IPS-20b (cell line): ENCODE measurements at regions not wholly inside any gene's neighbourhood (a gene's known extent, or its start where the extent isn't known, plus 50 kb on each side); places are given as distances from the start of the nearest gene placed in this dataset.

Experiments used
- H3K27ac ChIP-seq: one replicate; pipeline ENCODE4 v1.5.1; 2013; ENCODE audit warnings: low read length
- H3K27me3 ChIP-seq: 2 replicates; pipeline ENCODE4 v1.6.1; 2013; ENCODE audit warnings: mild to moderate bottlenecking, low read length, inconsistent platforms; ENCODE audit not compliant: insufficient read depth
- H3K36me3 ChIP-seq: 2 replicates; pipeline ENCODE4 v1.6.1; 2013; ENCODE audit warnings: low read depth, mild to moderate bottlenecking, inconsistent platforms, low read length, moderate library complexity; ENCODE audit not compliant: insufficient read depth
- H3K4me1 ChIP-seq: 2 replicates; pipeline ENCODE4 v1.6.1; 2013; ENCODE audit warnings: mild to moderate bottlenecking, control low read depth, inconsistent platforms, low read length, moderate library complexity; ENCODE audit not compliant: insufficient read depth
- H3K4me3 ChIP-seq: 2 replicates; pipeline ENCODE4 v1.5.1; 2013; ENCODE audit warnings: mild to moderate bottlenecking, low read length, inconsistent platforms
- H3K9ac ChIP-seq: 2 replicates; pipeline ENCODE4 v1.6.1; 2013; ENCODE audit warnings: low read depth, mild to moderate bottlenecking, inconsistent platforms, low read length, moderate library complexity
- H3K9me3 ChIP-seq: 2 replicates; pipeline ENCODE4 v1.6.1; 2013; ENCODE audit warnings: mild to moderate bottlenecking, low read depth, low read length, inconsistent platforms; ENCODE audit not compliant: insufficient read depth

- no peaks in the 10 kb centered on the region for H3K9me3 ChIP-seq
- H3K4me1 ChIP-seq, result no peaks in the 10 kb centered on the region
- H3K27ac ChIP-seq, result no peak overlapping the region
- no peak overlapping the region for H3K4me3 ChIP-seq
- H3K27me3 ChIP-seq, result no peaks in the 10 kb centered on the region
- no peak overlapping the region for H3K9ac ChIP-seq
- H3K36me3 ChIP-seq, result no peaks in the 10 kb centered on the region
Observed at GRCh38 chr11:122259195-122259821, 143.3 kb upstream of the BLID start.

- Histone ChIP-seq H3K9ac (no peak overlapping the region), H3K4me1 (peaks cover 4% of the 10 kb centered on the region; the same call in 1 of the 2 replicates), H3K27me3 (no peaks in the 10 kb centered on the region), H3K36me3 (no peaks in the 10 kb centered on the region), H3K9me3 (no peaks in the 10 kb centered on the region), H3K27ac (no peak overlapping the region), H3K4me3 (no peak overlapping the region)
Observed at GRCh38 chr11:122258446-122259194, 142.6 kb upstream of the BLID start.

- H3K9me3 ChIP-seq, result no peaks in the 10 kb centered on the region
- H3K36me3 ChIP-seq, result no peaks in the 10 kb centered on the region
- no peak overlapping the region for H3K4me3 ChIP-seq
- no peak overlapping the region for H3K27ac ChIP-seq
- no peak overlapping the region for H3K9ac ChIP-seq
- peaks cover 4% of the 10 kb centered on the region; the same call in 1 of the 2 replicates for H3K27me3 ChIP-seq
- peaks cover 9% of the 10 kb centered on the region; the same call in 1 of the 2 replicates for H3K4me1 ChIP-seq
Observed at GRCh38 chr11:122253589-122254231, 137.7 kb upstream of the BLID start.

- no peaks in the 10 kb centered on the region for H3K9me3 ChIP-seq
- H3K4me1 ChIP-seq, result peaks cover 9% of the 10 kb centered on the region; the same call in 1 of the 2 replicates
- H3K27me3 ChIP-seq, result peaks cover 4% of the 10 kb centered on the region; the same call in 1 of the 2 replicates
- H3K36me3 ChIP-seq, result no peaks in the 10 kb centered on the region
- H3K9ac ChIP-seq, result no peak overlapping the region
- no peak overlapping the region for H3K27ac ChIP-seq
- H3K4me3 ChIP-seq, result no peak overlapping the region
Observed at GRCh38 chr11:122248939-122249338, 132.9 kb upstream of the BLID start.

GRCh38 chr11:122248131-122248530 lies 132.1 kb upstream of the BLID start:
- Histone ChIP-seq H3K4me3 (no peak overlapping the region), H3K4me1 (peaks cover under 1% of the 10 kb centered on the region; the same call in 1 of the 2 replicates), H3K27ac (no peak overlapping the region), H3K36me3 (no peaks in the 10 kb centered on the region), H3K27me3 (peaks cover 4% of the 10 kb centered on the region; the same call in 1 of the 2 replicates), H3K9ac (no peak overlapping the region), H3K9me3 (no peaks in the 10 kb centered on the region)

- Histone ChIP-seq H3K36me3 (no peaks in the 10 kb centered on the region), H3K4me1 (no peaks in the 10 kb centered on the region), H3K27me3 (no peaks in the 10 kb centered on the region), H3K9me3 (no peaks in the 10 kb centered on the region), H3K4me3 (no peak overlapping the region), H3K9ac (no peak overlapping the region), H3K27ac (no peak overlapping the region)
Observed at GRCh38 chr11:122246874-122247273, 130.9 kb upstream of the BLID start.

GRCh38 chr11:122242731-122243130 lies 126.7 kb upstream of the BLID start:
- Histone ChIP-seq H3K9ac (no peak overlapping the region), H3K27me3 (no peaks in the 10 kb centered on the region), H3K4me3 (no peak overlapping the region), H3K9me3 (no peaks in the 10 kb centered on the region), H3K4me1 (no peaks in the 10 kb centered on the region), H3K27ac (no peak overlapping the region), H3K36me3 (no peaks in the 10 kb centered on the region)

- Histone ChIP-seq H3K36me3 (no peaks in the 10 kb centered on the region), H3K9ac (no peak overlapping the region), H3K27me3 (no peaks in the 10 kb centered on the region), H3K4me1 (no peaks in the 10 kb centered on the region), H3K9me3 (no peaks in the 10 kb centered on the region), H3K4me3 (no peak overlapping the region), H3K27ac (no peak overlapping the region)
Observed at GRCh38 chr11:122241566-122241965, 125.6 kb upstream of the BLID start.

- Histone ChIP-seq H3K9me3 (no peaks in the 10 kb centered on the region), H3K4me1 (no peaks in the 10 kb centered on the region), H3K9ac (no peak overlapping the region)
Observed at GRCh38 chr11:122240638-122241037, 124.6 kb upstream of the BLID start.

GRCh38 chr11:122235615-122236014 lies 119.6 kb upstream of the BLID start:
- H3K27ac ChIP-seq, result no peak overlapping the region
- no peak overlapping the region for H3K9ac ChIP-seq
- H3K27me3 ChIP-seq, result no peaks in the 10 kb centered on the region
- H3K4me1 ChIP-seq, result peaks cover 2% of the 10 kb centered on the region; the same call in 1 of the 2 replicates
- no peak overlapping the region for H3K4me3 ChIP-seq
- H3K36me3 ChIP-seq, result no peaks in the 10 kb centered on the region
- no peaks in the 10 kb centered on the region for H3K9me3 ChIP-seq

More at GRCh38 chr11:122240638-122241037, 124.6 kb upstream of the BLID start:
- Histone ChIP-seq H3K36me3 (no peaks in the 10 kb centered on the region), H3K4me3 (no peak overlapping the region), H3K27ac (no peak overlapping the region), H3K27me3 (no peaks in the 10 kb centered on the region)

- Histone ChIP-seq H3K36me3 (no peaks in the 10 kb centered on the region), H3K9me3 (no peaks in the 10 kb centered on the region), H3K27ac (no peak overlapping the region), H3K4me1 (peaks cover 8% of the 10 kb centered on the region; the same call in 1 of the 2 replicates), H3K4me3 (no peak overlapping the region), H3K9ac (no peak overlapping the region), H3K27me3 (no peaks in the 10 kb centered on the region)
Observed at GRCh38 chr11:122234780-122235179, 118.8 kb upstream of the BLID start.
